NAMALWA (cell line): ENCODE measurements at regions not wholly inside any gene's neighbourhood (a gene's known extent, or its start where the extent isn't known, plus 50 kb on each side); places are given as distances from the start of the nearest gene placed in this dataset.
"Not testable (repeated sequence)": the region's sequence is repeated elsewhere in the genome, so short reads cannot be mapped to it uniquely, and the experiment has no call there.

Experiments
- DNase-seq: peaks from one replicate; pipeline ENCODE4 v3.0.0-alpha.2; 2015; ENCODE audit warnings: low spot score

GRCh38 chr12:84502180-84502860, 410.3 kb downstream of the SLC6A15 start:
- DNase-seq = no peak

- DNase-seq = peak; percentile 37
Observed at GRCh38 chr12:84497819-84498218, 414.8 kb downstream of the SLC6A15 start.

GRCh38 chr12:84495711-84496110, 416.9 kb downstream of the SLC6A15 start:
- DNase-seq = no peak

- DNase-seq = no peak
Observed at GRCh38 chr12:84492351-84492883, 420.2 kb downstream of the SLC6A15 start.

DNA sequence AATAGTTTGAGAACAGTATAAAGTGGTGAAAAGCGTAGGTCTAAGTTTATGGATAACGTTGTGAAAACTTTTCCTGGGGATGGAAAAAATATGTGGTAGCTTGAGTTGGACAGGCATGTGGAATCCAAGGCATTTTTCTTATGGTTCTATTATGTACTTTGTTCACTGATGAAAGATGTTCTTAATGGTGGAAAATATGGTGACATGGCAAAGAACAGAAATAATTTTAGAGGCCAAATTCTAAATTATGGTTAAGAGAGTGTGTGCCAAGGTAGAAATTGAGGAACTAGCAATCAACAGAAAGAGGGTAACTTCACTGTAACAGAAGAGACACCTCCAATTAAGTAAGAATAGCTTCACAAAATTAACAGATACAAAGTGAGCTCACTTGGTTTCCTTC, 427.8 kb downstream of the SLC6A15 start:
- no peak for DNase-seq

GRCh38 chr12:84480803-84481202, 431.8 kb downstream of the SLC6A15 start:
- no peak for DNase-seq

DNA sequence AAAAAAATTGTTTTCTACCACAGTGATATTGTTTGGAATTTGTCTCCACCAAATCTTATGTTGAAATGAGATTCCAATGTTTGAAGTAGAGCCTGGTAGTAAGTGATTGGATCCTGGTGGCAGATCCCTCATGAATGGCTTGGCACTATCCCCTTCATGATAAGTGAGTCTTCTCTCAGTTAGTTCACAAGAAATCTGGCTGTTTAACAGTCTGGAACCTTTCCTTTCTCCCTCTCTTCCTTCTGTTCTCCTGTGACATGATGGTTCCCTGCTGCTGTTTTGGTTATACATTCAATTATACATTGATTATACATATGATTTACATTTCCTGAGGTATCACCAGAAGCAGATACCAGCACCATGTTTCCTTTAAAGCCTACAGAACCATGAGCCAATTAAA, 442.2 kb downstream of the SLC6A15 start:
- DNase-seq = no peak

- DNase-seq = no peak
Observed at GRCh38 chr12:84464616-84465015, 448.0 kb downstream of the SLC6A15 start.

DNA sequence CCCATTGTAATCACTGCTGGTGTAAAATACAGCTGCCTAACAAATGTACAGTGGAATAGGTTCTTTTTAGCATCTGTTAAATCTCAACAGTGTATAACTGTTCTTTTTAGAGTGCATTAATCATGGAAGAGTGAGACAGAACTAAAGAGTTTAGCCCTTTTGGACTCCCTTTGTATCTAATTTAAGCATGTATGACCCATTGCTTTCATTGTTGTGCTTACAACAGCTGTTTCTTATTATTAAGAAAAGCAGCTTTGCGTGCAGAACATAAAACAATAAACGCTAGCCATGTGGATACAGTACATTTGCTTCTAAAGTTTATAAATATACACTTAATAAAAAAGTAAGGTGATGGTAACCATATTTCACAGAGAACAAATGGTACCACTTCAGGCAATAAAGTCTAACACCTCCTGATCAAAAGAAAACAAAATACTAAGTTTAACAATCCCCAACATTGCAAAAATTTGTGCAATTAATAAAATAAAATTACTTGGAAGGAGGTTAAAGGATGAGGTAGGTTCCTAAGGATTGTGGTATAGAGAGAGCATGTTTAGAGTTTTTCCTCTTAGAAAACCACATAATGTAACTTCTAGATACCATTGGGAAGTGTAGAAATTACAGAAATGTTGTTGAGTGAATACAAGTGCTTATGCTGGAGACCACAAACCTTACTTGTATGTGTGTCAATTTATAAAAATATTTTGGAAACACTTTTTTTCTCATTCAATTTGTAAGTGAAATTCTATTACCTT, 448.7 kb downstream of the SLC6A15 start:
- DNase-seq = no peak

DNA sequence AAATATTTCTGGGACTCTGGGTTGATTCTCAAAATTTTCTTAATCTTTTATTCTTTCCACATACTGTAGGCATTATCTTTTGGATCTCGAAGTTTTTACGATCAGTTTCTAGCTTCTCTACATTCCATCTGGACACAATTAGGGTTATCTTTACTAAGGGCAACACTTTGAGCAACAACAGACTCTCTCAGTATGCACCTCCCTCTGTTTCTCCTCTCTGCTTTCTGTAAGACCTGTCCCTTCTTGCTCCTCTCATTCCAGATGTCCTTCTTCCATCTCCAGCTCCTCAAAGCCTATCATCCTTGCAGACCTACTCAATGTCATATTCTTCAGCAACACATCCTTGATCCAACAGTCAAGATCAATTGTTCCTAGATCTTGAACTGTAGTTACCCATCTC, 457.0 kb downstream of the SLC6A15 start:
- DNase-seq = no peak

DNA sequence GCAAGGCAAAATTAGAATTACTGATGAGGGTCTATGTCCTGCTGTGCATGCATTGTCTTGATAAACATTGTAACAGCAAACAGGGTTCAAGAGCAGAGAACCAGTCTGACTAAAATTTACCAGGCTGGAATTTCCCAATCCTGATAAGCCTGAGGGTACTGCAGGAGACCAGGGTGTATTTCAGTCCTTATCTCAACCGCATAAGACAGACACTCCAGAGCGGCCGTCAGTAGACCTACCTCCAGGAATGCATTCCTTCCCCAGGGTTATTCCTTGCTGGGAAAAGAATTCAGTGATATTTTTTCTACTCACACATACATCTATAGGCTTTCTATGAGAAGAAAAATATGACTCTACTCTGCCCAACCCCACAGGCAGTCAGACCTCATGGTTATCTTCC, 466.1 kb downstream of the SLC6A15 start:
- not testable (repeated sequence) for DNase-seq

- DNase-seq = no peak
Observed at GRCh38 chr12:84436134-84436533, 476.5 kb downstream of the SLC6A15 start.

- DNase-seq = no peak
Observed at GRCh38 chr12:84435682-84436081, 476.9 kb downstream of the SLC6A15 start.

GRCh38 chr12:84422340-84422739, 490.3 kb downstream of the SLC6A15 start:
- DNase-seq = no peak

- peak; percentile 5 for DNase-seq
Observed at GRCh38 chr12:84421103-84421502, 491.5 kb downstream of the SLC6A15 start.

DNA sequence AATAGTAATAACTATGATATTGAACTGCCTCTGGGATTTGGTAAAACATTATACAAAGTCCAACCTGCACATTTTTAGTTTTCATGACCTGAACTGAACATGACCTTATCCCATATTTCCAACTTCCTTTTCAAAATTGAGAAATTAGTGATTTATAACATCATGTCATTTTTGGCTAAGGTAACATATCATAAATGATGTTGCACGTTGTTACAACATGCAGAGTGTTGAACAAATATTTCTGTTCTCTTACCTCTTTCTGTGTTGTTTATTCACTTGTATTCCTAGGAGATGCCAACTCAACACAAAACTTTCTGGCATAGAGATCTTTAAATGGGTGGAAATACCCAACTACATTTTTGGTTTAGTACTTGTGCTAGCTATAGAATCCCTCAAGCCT, 496.0 kb downstream of the SLC6A15 start:
- no peak for DNase-seq

GRCh38 chr12:84415946-84416345, 496.7 kb downstream of the SLC6A15 start:
- no peak for DNase-seq

GRCh38 chr12:84413656-84414055, 498.9 kb downstream of the SLC6A15 start:
- no peak for DNase-seq

DNA sequence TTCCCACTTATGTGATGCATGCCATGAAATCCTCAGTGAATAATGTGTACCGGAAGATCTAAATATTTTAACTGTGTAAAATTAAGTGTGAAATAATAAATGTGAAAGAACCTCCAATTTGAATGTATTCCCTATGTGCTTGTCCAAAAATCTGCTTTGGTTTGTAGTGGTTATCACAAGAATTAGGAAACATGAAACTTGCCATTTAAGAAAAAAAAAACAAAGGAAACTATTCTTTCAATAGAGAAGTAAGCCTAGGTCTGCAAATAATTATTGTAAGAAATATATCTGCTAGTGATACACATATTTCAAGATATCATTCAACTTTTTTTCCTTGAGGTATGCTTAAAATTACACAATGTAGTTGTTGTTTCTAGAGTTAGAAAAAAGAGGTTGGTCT, 500.4 kb downstream of the SLC6A15 start:
- DNase-seq = no peak

DNA sequence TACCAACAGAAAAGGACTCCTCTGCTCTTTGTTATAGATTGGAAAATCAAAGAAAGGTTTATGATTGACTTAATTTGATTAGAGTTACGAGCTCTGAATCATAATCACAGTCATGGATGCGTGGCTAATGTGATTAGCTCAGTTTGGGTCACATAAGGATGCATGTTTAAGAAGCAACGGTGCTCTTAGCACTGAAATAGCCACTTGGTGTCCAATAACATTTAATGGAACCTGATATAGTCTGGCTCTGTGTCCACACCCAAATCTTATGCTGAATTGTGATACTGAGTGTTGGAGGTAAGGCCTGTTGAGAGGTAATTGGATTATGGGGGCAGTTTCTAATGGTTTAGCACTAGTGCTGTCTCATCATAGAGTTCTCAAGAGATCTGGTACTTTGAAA, 501.6 kb downstream of the SLC6A15 start:
- DNase-seq = no peak

DNA sequence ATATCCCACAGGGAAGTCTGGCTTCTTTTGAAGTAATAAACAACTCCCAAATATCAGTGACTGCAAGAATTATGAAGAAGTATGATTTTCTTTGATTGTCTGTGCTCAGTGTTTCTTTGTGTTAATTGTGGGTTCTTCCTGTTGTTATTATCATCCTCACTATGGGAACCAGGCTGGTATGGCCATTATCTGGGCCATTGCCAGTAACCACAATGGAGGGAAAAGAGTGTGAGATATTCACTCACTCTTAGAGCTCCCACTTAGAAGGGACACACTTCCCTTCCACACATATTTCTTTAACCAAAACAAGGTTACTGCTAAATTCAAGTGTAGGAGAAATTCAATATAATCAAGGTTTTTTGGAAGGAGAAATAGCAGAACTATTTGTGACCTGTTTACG, 503.7 kb downstream of the SLC6A15 start:
- DNase-seq = no peak

- DNase-seq = not testable (repeated sequence)
Observed at GRCh38 chr12:84406720-84407119, 505.9 kb downstream of the SLC6A15 start.

- DNase-seq = no peak
Observed at GRCh38 chr12:84397846-84398245, 514.8 kb downstream of the SLC6A15 start.
